ENCODE measurements at regions not wholly inside any gene's neighbourhood (a gene's known extent, or its start where the extent isn't known, plus 50 kb on each side); places are given as distances from the start of the nearest gene placed in this dataset.

DNA sequence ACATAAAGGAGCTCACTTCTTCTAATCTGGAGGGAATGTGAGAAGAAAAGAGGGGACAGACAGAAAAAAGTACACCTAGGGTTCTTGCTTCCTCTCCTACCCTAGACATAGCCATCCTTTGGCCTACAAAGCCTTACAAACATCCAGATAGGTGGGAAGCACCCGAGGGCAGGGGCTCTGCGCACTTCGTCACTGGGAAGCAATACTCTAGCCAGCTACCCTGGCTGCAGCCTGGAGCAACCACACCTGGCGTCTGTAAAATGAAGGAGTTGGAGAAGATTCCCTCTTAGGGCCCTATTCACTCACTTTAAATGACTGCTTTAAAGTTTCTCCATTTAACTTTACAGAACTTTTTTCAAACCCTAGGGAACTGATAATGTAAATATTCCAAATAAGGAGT lies 65.7 kb upstream of the NOCT start:
- Histone ChIP-seq H3K4me3 (ENCODE audit: insufficient read depth, low read length) (no peak overlapping the region), H3K4me1 (ENCODE audit: insufficient read depth, low read length) (peaks cover 24% of the 10 kb centered on the region), H3K4me2 (ENCODE audit: insufficient read depth, low read length) (no peak overlapping the region), H3K79me2 (ENCODE audit: insufficient read depth, low read length) (no peaks in the 10 kb centered on the region), H4K20me1 (ENCODE audit: insufficient read depth, low read length) (no peaks in the 10 kb centered on the region), H3K36me3 (ENCODE audit: insufficient read depth, low read length) (no peaks in the 10 kb centered on the region), H3K9me3 (ENCODE audit: low read depth, low read length) (no peaks in the 10 kb centered on the region), H3K27me3 (ENCODE audit: insufficient read depth, low read length) (no peaks in the 10 kb centered on the region), H3K27ac (ENCODE audit: low read depth, low read length) (no peak overlapping the region), H2AFZ (ENCODE audit: low read length) (no peak overlapping the region)
- TF ChIP-seq, protein P1, sequence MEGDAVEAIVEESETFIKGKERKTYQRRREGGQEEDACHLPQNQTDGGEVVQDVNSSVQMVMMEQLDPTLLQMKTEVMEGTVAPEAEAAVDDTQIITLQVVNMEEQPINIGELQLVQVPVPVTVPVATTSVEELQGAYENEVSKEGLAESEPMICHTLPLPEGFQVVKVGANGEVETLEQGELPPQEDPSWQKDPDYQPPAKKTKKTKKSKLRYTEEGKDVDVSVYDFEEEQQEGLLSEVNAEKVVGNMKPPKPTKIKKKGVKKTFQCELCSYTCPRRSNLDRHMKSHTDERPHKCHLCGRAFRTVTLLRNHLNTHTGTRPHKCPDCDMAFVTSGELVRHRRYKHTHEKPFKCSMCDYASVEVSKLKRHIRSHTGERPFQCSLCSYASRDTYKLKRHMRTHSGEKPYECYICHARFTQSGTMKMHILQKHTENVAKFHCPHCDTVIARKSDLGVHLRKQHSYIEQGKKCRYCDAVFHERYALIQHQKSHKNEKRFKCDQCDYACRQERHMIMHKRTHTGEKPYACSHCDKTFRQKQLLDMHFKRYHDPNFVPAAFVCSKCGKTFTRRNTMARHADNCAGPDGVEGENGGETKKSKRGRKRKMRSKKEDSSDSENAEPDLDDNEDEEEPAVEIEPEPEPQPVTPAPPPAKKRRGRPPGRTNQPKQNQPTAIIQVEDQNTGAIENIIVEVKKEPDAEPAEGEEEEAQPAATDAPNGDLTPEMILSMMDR (IDR thresholded peaks at IDR 0.05; ENCODE audit: extremely low read depth, low read depth, low read length) = no peak
- no peak for DNase-seq (ENCODE audit: insufficient read length, low spot score, missing footprints)

DNA sequence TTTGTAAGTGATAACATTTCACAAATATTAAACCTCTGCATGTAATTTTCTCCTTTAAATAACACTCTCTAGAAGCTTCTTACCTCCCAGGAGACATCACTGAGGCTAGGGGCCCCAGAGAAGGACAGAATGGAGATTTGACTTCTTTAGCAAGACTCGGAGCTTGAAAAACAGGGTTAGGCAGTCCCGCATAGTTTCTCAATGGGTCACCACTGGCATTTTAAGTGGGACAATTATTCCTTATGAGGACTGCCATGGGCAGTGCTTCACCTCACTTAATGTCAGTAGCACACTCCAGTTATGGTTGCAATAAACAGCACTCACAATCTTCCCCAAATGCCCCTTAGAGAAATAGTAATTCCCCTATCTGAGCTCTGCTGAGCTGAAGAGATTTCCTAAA lies 66.7 kb upstream of the NOCT start:
- H2AFZ ChIP-seq (ENCODE audit: low read length) = peak overlapping the region; percentile 54

DNA sequence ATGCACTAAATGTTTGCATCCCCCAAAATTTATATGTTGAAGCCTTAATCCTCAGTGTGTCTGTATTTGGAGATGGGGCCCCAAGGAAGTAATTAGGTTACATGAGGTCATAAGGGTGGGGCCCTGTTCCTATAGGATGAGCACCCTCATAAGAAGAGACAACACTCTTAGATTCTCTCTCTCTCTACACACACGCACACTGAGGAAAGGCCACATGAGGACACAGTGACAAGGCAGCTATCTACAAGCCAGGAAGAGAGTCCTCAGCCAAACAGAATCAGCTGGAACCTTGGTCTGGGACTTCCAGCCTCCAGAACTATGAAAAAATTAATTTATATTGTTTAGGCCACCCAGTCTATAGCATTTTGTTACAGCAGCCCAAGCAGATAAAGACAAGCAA lies 69.3 kb upstream of the NOCT start:
- TF ChIP-seq, protein P1 (IDR thresholded peaks at IDR 0.05; ENCODE audit: extremely low read depth, low read depth, low read length) = no peak
- Histone ChIP-seq H3K4me2 (ENCODE audit: insufficient read depth, low read length) (no peak overlapping the region), H3K79me2 (ENCODE audit: insufficient read depth, low read length) (no peaks in the 10 kb centered on the region), H4K20me1 (ENCODE audit: insufficient read depth, low read length) (no peaks in the 10 kb centered on the region), H2AFZ (ENCODE audit: low read length) (no peak overlapping the region), H3K36me3 (ENCODE audit: insufficient read depth, low read length) (no peaks in the 10 kb centered on the region), H3K9me3 (ENCODE audit: low read depth, low read length) (no peaks in the 10 kb centered on the region), H3K4me3 (ENCODE audit: insufficient read depth, low read length) (no peak overlapping the region), H3K27me3 (ENCODE audit: insufficient read depth, low read length) (no peaks in the 10 kb centered on the region), H3K27ac (ENCODE audit: low read depth, low read length) (no peak overlapping the region), H3K4me1 (ENCODE audit: insufficient read depth, low read length) (peaks cover 6% of the 10 kb centered on the region)
- no peak for DNase-seq (ENCODE audit: insufficient read length, low spot score, missing footprints)

More for the DNA sequence above, 66.7 kb upstream of the NOCT start:
- Histone ChIP-seq H3K27me3 (ENCODE audit: insufficient read depth, low read length) (no peaks in the 10 kb centered on the region), H3K36me3 (ENCODE audit: insufficient read depth, low read length) (no peaks in the 10 kb centered on the region), H3K4me2 (ENCODE audit: insufficient read depth, low read length) (peak overlapping the region; percentile 17), H3K4me3 (ENCODE audit: insufficient read depth, low read length) (no peak overlapping the region), H3K79me2 (ENCODE audit: insufficient read depth, low read length) (no peaks in the 10 kb centered on the region), H3K27ac (ENCODE audit: low read depth, low read length) (no peak overlapping the region), H3K4me1 (ENCODE audit: insufficient read depth, low read length) (peaks cover 16% of the 10 kb centered on the region), H3K9me3 (ENCODE audit: low read depth, low read length) (no peaks in the 10 kb centered on the region), H4K20me1 (ENCODE audit: insufficient read depth, low read length) (no peaks in the 10 kb centered on the region)
- no peak for DNase-seq (ENCODE audit: insufficient read length, low spot score, missing footprints)
- TF ChIP-seq, protein P1 (IDR thresholded peaks at IDR 0.05; ENCODE audit: extremely low read depth, low read depth, low read length) = no peak

DNA sequence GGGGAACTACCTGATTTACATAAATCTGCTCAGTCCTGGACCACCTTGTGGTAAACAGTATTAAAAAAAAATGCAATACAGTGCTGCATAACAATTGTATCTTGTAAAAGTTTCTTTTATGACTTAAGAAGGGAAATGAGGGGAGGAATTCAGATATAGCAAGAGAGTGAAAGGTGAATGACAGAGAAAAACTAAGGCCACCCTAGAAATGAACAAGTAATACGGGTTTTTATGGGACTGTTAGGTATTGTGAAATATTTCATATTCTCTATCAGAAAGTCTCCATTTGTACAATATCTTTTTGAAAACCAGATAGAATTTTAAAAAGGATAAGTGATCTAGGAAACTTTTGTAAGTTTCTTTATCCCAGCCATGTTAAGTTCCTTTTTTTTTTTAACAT lies 69.7 kb upstream of the NOCT start:
- H3K9me3 ChIP-seq (ENCODE audit: low read depth, low read length) = no peaks in the 10 kb centered on the region
- H3K27ac ChIP-seq (ENCODE audit: low read depth, low read length) = no peak overlapping the region
- TF ChIP-seq, protein P1 (IDR thresholded peaks at IDR 0.05; ENCODE audit: extremely low read depth, low read depth, low read length) = no peak
- no peak overlapping the region for H3K4me2 ChIP-seq (ENCODE audit: insufficient read depth, low read length)
- H3K27me3 ChIP-seq (ENCODE audit: insufficient read depth, low read length) = no peaks in the 10 kb centered on the region
- DNase-seq (ENCODE audit: insufficient read length, low spot score, missing footprints) = no peak
- H4K20me1 ChIP-seq (ENCODE audit: insufficient read depth, low read length) = no peaks in the 10 kb centered on the region
- no peaks in the 10 kb centered on the region for H3K36me3 ChIP-seq (ENCODE audit: insufficient read depth, low read length)
- H3K79me2 ChIP-seq (ENCODE audit: insufficient read depth, low read length) = no peaks in the 10 kb centered on the region
- peaks cover 6% of the 10 kb centered on the region for H3K4me1 ChIP-seq (ENCODE audit: insufficient read depth, low read length)
- H2AFZ ChIP-seq (ENCODE audit: low read length) = no peak overlapping the region
- H3K4me3 ChIP-seq (ENCODE audit: insufficient read depth, low read length) = no peak overlapping the region
